GM23248 (cell line): ENCODE measurements at regions not wholly inside any gene's neighbourhood (a gene's known extent, or its start where the extent isn't known, plus 50 kb on each side); places are given as distances from the start of the nearest gene placed in this dataset.

Experiments
- DNase-seq: peaks from one replicate; pipeline ENCODE4 v3.0.0-alpha.2; 2015
- H2AFZ ChIP-seq: fragments of 200-600 bp; sonication (generic); 2 replicates; pipeline ENCODE4 v1.6.1; 2016; ENCODE audit warnings: antibody characterized with exemption
- H3F3A ChIP-seq: fragments of 200-600 bp; sonication (generic); 2 replicates; pipeline ENCODE4 v1.6.1; 2016; ENCODE audit warnings: mild to moderate bottlenecking, antibody characterized with exemption, mixed run types; ENCODE audit not compliant: insufficient read depth
- H3K27ac ChIP-seq: fragments of 200-600 bp; sonication (generic); 2 replicates; pipeline ENCODE4 v1.5.1; 2016; ENCODE audit warnings: mild to moderate bottlenecking
- H3K27me3 ChIP-seq: fragments of 200-600 bp; sonication (generic); replicated peaks from 2 replicates; pipeline ENCODE4 v1.6.1; 2016; ENCODE audit warnings: mild to moderate bottlenecking; ENCODE audit not compliant: insufficient read depth
- H3K36me3 ChIP-seq: fragments of 200-600 bp; sonication (generic); 2 replicates; pipeline ENCODE4 v1.6.1; 2016; ENCODE audit warnings: low read depth, mild to moderate bottlenecking
- H3K4me1 ChIP-seq: fragments of 200-600 bp; sonication (generic); 2 replicates; pipeline ENCODE4 v1.6.1; 2016; ENCODE audit warnings: mild to moderate bottlenecking; ENCODE audit not compliant: insufficient read depth
- H3K4me2 ChIP-seq: fragments of 200-600 bp; sonication (generic); one replicate; pipeline ENCODE4 v1.6.1; 2016; ENCODE audit warnings: mild to moderate bottlenecking; ENCODE audit not compliant: unreplicated experiment
- H3K4me3 ChIP-seq: fragments of 200-600 bp; sonication (generic); 2 replicates; pipeline ENCODE4 v1.5.1; 2016; ENCODE audit warnings: mild to moderate bottlenecking
- H3K79me2 ChIP-seq: fragments of 200-600 bp; sonication (generic); 2 replicates; pipeline ENCODE4 v1.6.1; 2016; ENCODE audit warnings: mild to moderate bottlenecking; ENCODE audit not compliant: insufficient read depth
- H3K9ac ChIP-seq: fragments of 200-600 bp; sonication (generic); 2 replicates; pipeline ENCODE4 v1.6.1; 2016; ENCODE audit warnings: mild to moderate bottlenecking
- H3K9me2 ChIP-seq: fragments of 200-600 bp; sonication (generic); 2 replicates; pipeline ENCODE4 v1.6.1; 2016; ENCODE audit warnings: mixed run types, mild to moderate bottlenecking, moderate library complexity; ENCODE audit not compliant: insufficient read depth
- H3K9me3 ChIP-seq: fragments of 200-600 bp; sonication (generic); one replicate; pipeline ENCODE4 v1.6.1; 2017; ENCODE audit warnings: low read depth
- H4K20me1 ChIP-seq: fragments of 200-600 bp; sonication (generic); 2 replicates; pipeline ENCODE4 v1.6.0; 2016; ENCODE audit not compliant: insufficient read depth
- EZH2 ChIP-seq: fragments of 200-600 bp; sonication (generic); IDR thresholded peaks from 2 replicates; pipeline ENCODE4 v1.6.1; 2018; ENCODE audit warnings: antibody characterized with exemption, mild to moderate bottlenecking; ENCODE audit not compliant: insufficient read depth, poor library complexity, severe bottlenecking
- EZH2phosphoT487 ChIP-seq: fragments of 200-600 bp; sonication (generic); IDR thresholded peaks from 2 replicates; pipeline ENCODE4 v1.6.1; 2018; ENCODE audit warnings: antibody characterized with exemption, moderate library complexity, mild to moderate bottlenecking, low read depth; ENCODE audit not compliant: insufficient read depth
- WGBS, 2 experiments: methylation state at CpG; one replicate each; pipeline ENCODE4 v1.1.6; 2015 to 2017; ENCODE audit warnings: low lambda C conversion rate in 2 of 2, low coverage in 1 of 2; ENCODE audit errors: missing lambda C conversion rate in 2 of 2; 5-methylcytosine and 5-hydroxymethylcytosine counted together
- in situ Hi-C: fragments of 300-500 bp; cut with MboI; formaldehyde crosslinking; loops from 2 replicates; pipeline ENCODE4 v1.15.0; 2020

GRCh38 chr1:115144176-115144575 lies 54.9 kb upstream of the TSPAN2 start:
- H3K9me2 ChIP-seq = no peaks in the 10 kb centered on the region
- H3K27me3 ChIP-seq = no peaks in the 10 kb centered on the region
- no peak overlapping the region for H2AFZ ChIP-seq
- H3K4me2 ChIP-seq = no peak overlapping the region
- H3K4me1 ChIP-seq = peaks cover 4% of the 10 kb centered on the region
- H3K9ac ChIP-seq = no peak overlapping the region
- no peak for DNase-seq
- no peaks in the 10 kb centered on the region for H3K79me2 ChIP-seq
- no peaks in the 10 kb centered on the region for H3F3A ChIP-seq
- no peaks in the 10 kb centered on the region for H3K9me3 ChIP-seq
- H4K20me1 ChIP-seq = no peaks in the 10 kb centered on the region
- TF ChIP-seq EZH2phosphoT487 = no peak
- no peak for TF ChIP-seq EZH2
- in situ Hi-C loops = loop anchor here (10.0 kb wide), 2 partner anchors 321 to 451 kb away; no protein-coding TSS in a partner anchor
- no peak overlapping the region for H3K27ac ChIP-seq
- H3K36me3 ChIP-seq = no peaks in the 10 kb centered on the region
- WGBS, 2 experiments = 86 to 88% methylated on average over 2 of the region's 2 CpGs
- no peak overlapping the region for H3K4me3 ChIP-seq

GRCh38 chr1:115142616-115143015 lies 53.3 kb upstream of the TSPAN2 start:
- Histone ChIP-seq H3K9ac (no peak overlapping the region), H4K20me1 (no peaks in the 10 kb centered on the region), H3K4me1 (peaks cover 10% of the 10 kb centered on the region), H3F3A (no peaks in the 10 kb centered on the region), H3K9me3 (no peaks in the 10 kb centered on the region), H2AFZ (0 out of 2 replicates have a peak overlapping the region, but pooled peaks have one; percentile 43), H3K4me2 (no peak overlapping the region), H3K27ac (no peak overlapping the region), H3K27me3 (no peaks in the 10 kb centered on the region), H3K36me3 (no peaks in the 10 kb centered on the region), H3K79me2 (no peaks in the 10 kb centered on the region), H3K9me2 (no peaks in the 10 kb centered on the region), H3K4me3 (no peak overlapping the region)
- in situ Hi-C loops = loop anchor here (10.0 kb wide), 2 partner anchors 322 to 452 kb away; no protein-coding TSS in a partner anchor
- no peak for TF ChIP-seq EZH2phosphoT487
- TF ChIP-seq EZH2 = no peak
- 97 to 98% methylated on average over 3 of the region's 3 CpGs for WGBS, 2 experiments
- no peak for DNase-seq

GRCh38 chr1:115141145-115141454 lies 51.8 kb upstream of the TSPAN2 start:
- Histone ChIP-seq H3K4me1 (peaks cover 19% of the 10 kb centered on the region), H4K20me1 (no peaks in the 10 kb centered on the region), H2AFZ (no peak overlapping the region), H3K9me2 (no peaks in the 10 kb centered on the region), H3K27me3 (no peaks in the 10 kb centered on the region), H3K27ac (no peak overlapping the region), H3F3A (peaks cover 12% of the 10 kb centered on the region; the same call in 1 of the 2 replicates), H3K9ac (no peak overlapping the region), H3K4me3 (no peak overlapping the region), H3K79me2 (no peaks in the 10 kb centered on the region), H3K9me3 (no peaks in the 10 kb centered on the region), H3K36me3 (no peaks in the 10 kb centered on the region), H3K4me2 (no peak overlapping the region)
- no peak for DNase-seq
- in situ Hi-C loops = loop anchor here (10.0 kb wide), 2 partner anchors 324 to 454 kb away; no protein-coding TSS in a partner anchor
- no peak for TF ChIP-seq EZH2phosphoT487
- TF ChIP-seq EZH2 = no peak

GRCh38 chr1:115140442-115141144 lies 51.3 kb upstream of the TSPAN2 start:
- peaks cover 24% of the 10 kb centered on the region for H3K4me1 ChIP-seq
- no peak overlapping the region for H2AFZ ChIP-seq
- H4K20me1 ChIP-seq = no peaks in the 10 kb centered on the region
- H3K4me2 ChIP-seq = no peak overlapping the region
- no peak for TF ChIP-seq EZH2phosphoT487
- TF ChIP-seq EZH2 = no peak
- no peak overlapping the region for H3K4me3 ChIP-seq
- H3K27me3 ChIP-seq = no peaks in the 10 kb centered on the region
- 92 to 98% methylated on average over 2 of the region's 2 CpGs for WGBS, 2 experiments
- DNase-seq = no peak
- no peak overlapping the region for H3K9ac ChIP-seq
- H3K36me3 ChIP-seq = no peaks in the 10 kb centered on the region
- peaks cover 17% of the 10 kb centered on the region for H3F3A ChIP-seq
- in situ Hi-C loops = loop anchor here (10.0 kb wide), 2 partner anchors 324 to 454 kb away; no protein-coding TSS in a partner anchor
- no peaks in the 10 kb centered on the region for H3K79me2 ChIP-seq
- no peaks in the 10 kb centered on the region for H3K9me3 ChIP-seq
- H3K9me2 ChIP-seq = no peaks in the 10 kb centered on the region
- no peak overlapping the region for H3K27ac ChIP-seq

- peak overlapping the region; percentile 54 for H3K27ac ChIP-seq
- H2AFZ ChIP-seq = peak overlapping the region; percentile 74
- 80 to 83% methylated on average over 9 of the region's 9 CpGs for WGBS, 2 experiments
- H3K4me2 ChIP-seq = no peak overlapping the region
- H3K36me3 ChIP-seq = no peaks in the 10 kb centered on the region
- H3F3A ChIP-seq = peaks cover 27% of the 10 kb centered on the region
- in situ Hi-C loops = no loop called here
- H3K9me3 ChIP-seq = no peaks in the 10 kb centered on the region
- H3K27me3 ChIP-seq = no peaks in the 10 kb centered on the region
- H4K20me1 ChIP-seq = no peaks in the 10 kb centered on the region
- no peak overlapping the region for H3K4me3 ChIP-seq
- peak overlapping the region; percentile 44; the same call in 1 of the 2 replicates for H3K9ac ChIP-seq
- H3K4me1 ChIP-seq = peaks cover 34% of the 10 kb centered on the region
- no peak for DNase-seq
- H3K79me2 ChIP-seq = no peaks in the 10 kb centered on the region
- no peaks in the 10 kb centered on the region for H3K9me2 ChIP-seq
- TF ChIP-seq EZH2phosphoT487 (no peak), EZH2 (no peak)
Measured at GRCh38 chr1:115139381-115139780, 50.1 kb upstream of the TSPAN2 start.
